Endothelial cell (in vitro differentiated cells): ENCODE measurements at regions not wholly inside any gene's neighbourhood (a gene's known extent, or its start where the extent isn't known, plus 50 kb on each side); places are given as distances from the start of the nearest gene placed in this dataset.

Source experiments
- DNase-seq: peaks from one replicate; pipeline ENCODE4 v3.0.0; 2021; ENCODE audit warnings: low spot score
- H3K27ac Mint-ChIP-seq: one replicate; pipeline ENCODE4 v1.8.0; 2021; ENCODE audit warnings: mixed read lengths, inconsistent platforms; ENCODE audit not compliant: unreplicated experiment
- H3K27me3 Mint-ChIP-seq: one replicate; pipeline ENCODE4 v1.8.0; 2021; ENCODE audit warnings: mild to moderate bottlenecking, moderate library complexity, mixed read lengths, inconsistent platforms; ENCODE audit not compliant: unreplicated experiment
- H3K36me3 Mint-ChIP-seq: one replicate; pipeline ENCODE4 v1.8.0; 2021; ENCODE audit warnings: mild to moderate bottlenecking, low read depth, mixed read lengths, inconsistent platforms; ENCODE audit not compliant: unreplicated experiment
- H3K4me1 Mint-ChIP-seq: one replicate; pipeline ENCODE4 v1.8.0; 2021; ENCODE audit warnings: mild to moderate bottlenecking, mixed read lengths, inconsistent platforms; ENCODE audit not compliant: unreplicated experiment
- H3K4me3 Mint-ChIP-seq: one replicate; pipeline ENCODE4 v1.8.0; 2021; ENCODE audit warnings: mild to moderate bottlenecking, mixed read lengths, inconsistent platforms; ENCODE audit not compliant: unreplicated experiment
- H3K9me3 Mint-ChIP-seq: one replicate; pipeline ENCODE4 v1.8.0; 2021; ENCODE audit warnings: mixed read lengths, inconsistent platforms; ENCODE audit not compliant: unreplicated experiment
- TF ChIP-seq, protein P1 (sequence below): fragments of 200-600 bp; sonication (generic); IDR thresholded peaks from one replicate; pipeline ENCODE4 v1.5.0; 2021; ENCODE audit warnings: antibody characterized with exemption; ENCODE audit not compliant: unreplicated experiment

DNA sequence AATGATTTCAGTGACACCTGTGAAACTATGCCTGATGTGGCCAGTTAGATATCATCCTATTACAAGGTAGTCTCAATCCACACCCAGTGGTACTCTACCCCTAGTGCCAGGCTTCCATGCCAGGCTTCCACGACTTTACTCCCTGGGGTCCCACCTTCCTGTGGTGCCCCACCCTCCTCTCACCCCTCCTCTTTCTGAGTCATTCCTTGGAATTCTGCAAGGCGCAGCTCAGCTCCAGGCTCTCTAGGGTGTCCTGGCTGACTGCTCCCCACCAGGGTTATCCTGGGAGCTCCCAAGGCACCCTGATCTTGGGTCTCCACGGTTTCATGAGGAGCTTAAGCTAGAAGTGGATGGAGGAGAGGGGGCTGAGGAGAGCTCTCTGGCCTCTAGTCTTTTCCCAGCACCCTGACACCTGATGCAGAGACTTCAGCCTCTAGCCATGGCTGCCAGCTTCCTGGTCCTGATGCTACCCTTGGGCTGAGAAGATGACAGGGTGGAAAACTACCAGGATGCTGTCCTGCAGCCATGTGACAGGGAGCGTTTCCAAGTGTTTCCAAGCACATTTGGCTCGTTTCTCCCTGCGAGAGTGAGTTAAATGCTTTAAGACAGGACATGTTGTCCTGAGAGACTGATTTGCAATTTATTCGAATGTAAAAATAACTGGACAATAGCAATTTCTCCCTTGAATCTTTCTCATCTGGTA is 1461.2 kb downstream of the TBC1D22A start:
- H3K4me1 Mint-ChIP-seq = peaks cover 8% of the 10 kb centered on the region

GRCh38 chr22:48222742-48223487 is 1460.5 kb downstream of the TBC1D22A start:
- Mint-ChIP-seq H3K36me3 (no peaks in the 10 kb centered on the region), H3K9me3 (no peaks in the 10 kb centered on the region), H3K4me1 (peaks cover 8% of the 10 kb centered on the region), H3K4me3 (no peak overlapping the region), H3K27me3 (peaks cover 1% of the 10 kb centered on the region), H3K27ac (no peak overlapping the region)
- TF ChIP-seq, protein P1, sequence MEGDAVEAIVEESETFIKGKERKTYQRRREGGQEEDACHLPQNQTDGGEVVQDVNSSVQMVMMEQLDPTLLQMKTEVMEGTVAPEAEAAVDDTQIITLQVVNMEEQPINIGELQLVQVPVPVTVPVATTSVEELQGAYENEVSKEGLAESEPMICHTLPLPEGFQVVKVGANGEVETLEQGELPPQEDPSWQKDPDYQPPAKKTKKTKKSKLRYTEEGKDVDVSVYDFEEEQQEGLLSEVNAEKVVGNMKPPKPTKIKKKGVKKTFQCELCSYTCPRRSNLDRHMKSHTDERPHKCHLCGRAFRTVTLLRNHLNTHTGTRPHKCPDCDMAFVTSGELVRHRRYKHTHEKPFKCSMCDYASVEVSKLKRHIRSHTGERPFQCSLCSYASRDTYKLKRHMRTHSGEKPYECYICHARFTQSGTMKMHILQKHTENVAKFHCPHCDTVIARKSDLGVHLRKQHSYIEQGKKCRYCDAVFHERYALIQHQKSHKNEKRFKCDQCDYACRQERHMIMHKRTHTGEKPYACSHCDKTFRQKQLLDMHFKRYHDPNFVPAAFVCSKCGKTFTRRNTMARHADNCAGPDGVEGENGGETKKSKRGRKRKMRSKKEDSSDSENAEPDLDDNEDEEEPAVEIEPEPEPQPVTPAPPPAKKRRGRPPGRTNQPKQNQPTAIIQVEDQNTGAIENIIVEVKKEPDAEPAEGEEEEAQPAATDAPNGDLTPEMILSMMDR = no peak
- no peak for DNase-seq

More for the DNA sequence above, 1461.2 kb downstream of the TBC1D22A start:
- Mint-ChIP-seq H3K9me3 (no peaks in the 10 kb centered on the region), H3K27me3 (peaks cover 3% of the 10 kb centered on the region), H3K36me3 (no peaks in the 10 kb centered on the region), H3K27ac (no peak overlapping the region), H3K4me3 (no peak overlapping the region)
- no peak for DNase-seq
- TF ChIP-seq, protein P1 = no peak

- TF ChIP-seq, protein P1 = no peak
- Mint-ChIP-seq H3K9me3 (no peaks in the 10 kb centered on the region), H3K27ac (no peak overlapping the region), H3K27me3 (peaks cover 3% of the 10 kb centered on the region), H3K36me3 (no peaks in the 10 kb centered on the region), H3K4me1 (no peaks in the 10 kb centered on the region), H3K4me3 (no peak overlapping the region)
- no peak for DNase-seq
Measured at GRCh38 chr22:48218889-48219420, 1456.5 kb downstream of the TBC1D22A start.

GRCh38 chr22:48217596-48217995 is 1455.1 kb downstream of the TBC1D22A start:
- DNase-seq = no peak

More at GRCh38 chr22:48217596-48217995, 1455.1 kb downstream of the TBC1D22A start:
- TF ChIP-seq, protein P1 = no peak
- H3K27ac Mint-ChIP-seq = no peak overlapping the region
- H3K27me3 Mint-ChIP-seq = peaks cover 3% of the 10 kb centered on the region
- no peaks in the 10 kb centered on the region for H3K36me3 Mint-ChIP-seq
- H3K9me3 Mint-ChIP-seq = no peaks in the 10 kb centered on the region
- no peak overlapping the region for H3K4me3 Mint-ChIP-seq
- H3K4me1 Mint-ChIP-seq = no peaks in the 10 kb centered on the region
